GM23338 (cell line): ENCODE measurements at regions not wholly inside any gene's neighbourhood (a gene's known extent, or its start where the extent isn't known, plus 50 kb on each side); places are given as distances from the start of the nearest gene placed in this dataset.

Experiments used
- ATAC-seq: fragments of 200-7000 bp; cut with Tn5 transposase; 3 replicates; pipeline ENCODE4 v1.9.1; 2020
- DNase-seq: peaks from one replicate; pipeline ENCODE4 v3.0.0-alpha.2; 2015; ENCODE audit warnings: low spot score
- H2AFZ ChIP-seq: fragments of 200-600 bp; sonication (generic); 2 replicates; pipeline ENCODE4 v1.8.0; 2016; ENCODE audit warnings: antibody characterized with exemption, mild to moderate bottlenecking, moderate library complexity
- H3F3A ChIP-seq: fragments of 200-600 bp; sonication (generic); replicated peaks from 2 replicates; pipeline ENCODE4 v1.8.0; 2017; ENCODE audit warnings: antibody characterized with exemption, mixed run types, low read depth
- H3K27ac ChIP-seq: fragments of 200-600 bp; sonication (generic); 2 replicates; pipeline ENCODE4 v1.6.1; 2016; ENCODE audit warnings: low read depth
- H3K27me3 ChIP-seq: fragments of 200-600 bp; sonication (generic); 2 replicates; pipeline ENCODE4 v1.8.0; 2016; ENCODE audit warnings: mild to moderate bottlenecking, mixed run types, moderate library complexity; ENCODE audit not compliant: insufficient read depth
- H3K36me3 ChIP-seq: fragments of 200-600 bp; sonication (generic); 2 replicates; pipeline ENCODE4 v1.8.0; 2016; ENCODE audit warnings: mild to moderate bottlenecking; ENCODE audit not compliant: insufficient read depth
- H3K4me1 ChIP-seq: fragments of 200-600 bp; sonication (generic); 2 replicates; pipeline ENCODE4 v1.8.0; 2016; ENCODE audit warnings: mild to moderate bottlenecking, moderate library complexity; ENCODE audit not compliant: insufficient read depth
- H3K4me2 ChIP-seq: fragments of 200-600 bp; sonication (generic); 2 replicates; pipeline ENCODE4 v1.7.1; 2017; ENCODE audit warnings: mixed run types
- H3K4me3 ChIP-seq: fragments of 200-600 bp; sonication (generic); 2 replicates; pipeline ENCODE4 v1.6.1; 2016; ENCODE audit warnings: mixed run types
- H3K79me2 ChIP-seq: fragments of 200-600 bp; sonication (generic); replicated peaks from 2 replicates; pipeline ENCODE4 v1.8.0; 2017; ENCODE audit warnings: mild to moderate bottlenecking; ENCODE audit not compliant: insufficient read depth
- H3K9me2 ChIP-seq: fragments of 200-600 bp; sonication (generic); 2 replicates; pipeline ENCODE4 v1.8.0; 2017; ENCODE audit not compliant: insufficient read depth
- H4K20me1 ChIP-seq: fragments of 200-600 bp; sonication (generic); replicated peaks from 2 replicates; pipeline ENCODE4 v1.8.0; 2017; ENCODE audit warnings: mild to moderate bottlenecking; ENCODE audit not compliant: insufficient read depth
- H3K27ac Mint-ChIP-seq: 2 replicates; pipeline ENCODE4 v1.8.0; 2020; ENCODE audit warnings: inconsistent platforms, mild to moderate bottlenecking, moderate library complexity, mixed read lengths
- H3K27me3 Mint-ChIP-seq: 3 replicates; pipeline ENCODE4 v1.8.0; 2022; ENCODE audit warnings: low read depth, mild to moderate bottlenecking, moderate library complexity, mixed read lengths, inconsistent platforms; ENCODE audit not compliant: insufficient read depth, poor library complexity
- H3K36me3 Mint-ChIP-seq: 3 replicates; pipeline ENCODE4 v1.8.0; 2021; ENCODE audit warnings: low read depth, mild to moderate bottlenecking, inconsistent platforms, moderate library complexity, mixed read lengths
- H3K4me1 Mint-ChIP-seq: 3 replicates; pipeline ENCODE4 v1.8.0; 2020; ENCODE audit warnings: mild to moderate bottlenecking, inconsistent platforms, mixed read lengths
- H3K4me3 Mint-ChIP-seq: 3 replicates; pipeline ENCODE4 v1.8.0; 2021; ENCODE audit warnings: moderate library complexity, mild to moderate bottlenecking, inconsistent platforms, mixed read lengths
- H3K9me3 Mint-ChIP-seq: 3 replicates; pipeline ENCODE4 v1.8.0; 2020; ENCODE audit warnings: moderate library complexity, mild to moderate bottlenecking, inconsistent platforms, mixed read lengths
- CREB1 ChIP-seq: fragments of 250-450 bp; sonication (Bioruptor Pico); IDR thresholded peaks from 2 replicates; pipeline ENCODE4 v1.5.0; 2020; ENCODE audit warnings: low read depth, mild to moderate bottlenecking, moderate library complexity
- CTCF ChIP-seq, 2 experiments: fragments of 200-600 bp in 1 of 2; sonication (generic) in 1 of 2; conservative IDR thresholded peaks; 2 replicates each; pipeline versions ENCODE4 v1.5.1 to v1.6.1; 2016 to 2017; ENCODE audit warnings: antibody characterized with exemption in 2 of 2, low read depth in 2 of 2, mild to moderate bottlenecking in 2 of 2, moderate library complexity in 1 of 2
- EZH2 ChIP-seq: fragments of 200-600 bp; sonication (generic); IDR thresholded peaks from one replicate; pipeline ENCODE4 v1.8.0; 2017; ENCODE audit warnings: antibody characterized with exemption, mild to moderate bottlenecking, low read depth; ENCODE audit not compliant: unreplicated experiment
- EZH2phosphoT487 ChIP-seq: fragments of 200-600 bp; sonication (generic); IDR thresholded peaks from one replicate; pipeline ENCODE4 v1.8.1; 2018; ENCODE audit warnings: antibody characterized with exemption; ENCODE audit not compliant: unreplicated experiment
- NANOG ChIP-seq: IDR thresholded peaks from 2 replicates; pipeline ENCODE4 v1.6.1; 2016; ENCODE audit warnings: antibody characterized with exemption, borderline replicate concordance
- POLR2AphosphoS5 ChIP-seq: IDR thresholded peaks from 2 replicates; pipeline ENCODE4 v1.6.1; 2016; ENCODE audit warnings: antibody characterized with exemption, low read depth
- REST ChIP-seq: IDR thresholded peaks from one replicate; pipeline ENCODE4 v1.6.1; 2018; ENCODE audit warnings: antibody characterized with exemption; ENCODE audit not compliant: unreplicated experiment
- STAT1 ChIP-seq: IDR thresholded peaks from one replicate; pipeline ENCODE4 v1.6.1; 2016; ENCODE audit warnings: antibody characterized with exemption; ENCODE audit not compliant: unreplicated experiment
- ZNF114 ChIP-seq: fragments of 250-450 bp; sonication (Bioruptor Pico); IDR thresholded peaks from 2 replicates; pipeline ENCODE4 v1.5.0; 2020; ENCODE audit warnings: mild to moderate bottlenecking, moderate library complexity
- ZNF331 ChIP-seq: fragments of 250-450 bp; sonication (Bioruptor Pico); IDR thresholded peaks from 2 replicates; pipeline ENCODE4 v1.5.0; 2020; ENCODE audit warnings: low read depth, mild to moderate bottlenecking, moderate library complexity
- ZNF462 ChIP-seq: fragments of 250-450 bp; sonication (Bioruptor Pico); IDR thresholded peaks from 2 replicates; pipeline ENCODE4 v1.5.0; 2020; ENCODE audit warnings: mild to moderate bottlenecking, moderate library complexity
- TF ChIP-seq, protein P1 (sequence below): IDR thresholded peaks from 2 replicates; pipeline ENCODE4 v1.6.1; 2016; ENCODE audit warnings: antibody characterized with exemption

GRCh38 chr3:98978068-98978811 lies 76.7 kb upstream of the DCBLD2 start:
- Histone ChIP-seq H3K36me3 (no peaks in the 10 kb centered on the region; the same call in 1 of the 2 replicates), H3K27me3 (no peaks in the 10 kb centered on the region), H3K4me1 (no peaks in the 10 kb centered on the region), H3K27ac (no peak overlapping the region), H2AFZ (no peak overlapping the region), H4K20me1 (no peaks in the 10 kb centered on the region), H3K4me3 (no peak overlapping the region), H3K79me2 (no peaks in the 10 kb centered on the region), H3K9me2 (0 out of 2 replicates have a peak, but pooled peaks cover 3% of the 10 kb centered on the region), H3F3A (no peaks in the 10 kb centered on the region), H3K4me2 (no peak overlapping the region)
- no peaks in the 10 kb centered on the region for H3K9me3 Mint-ChIP-seq
- peaks cover 6% of the 10 kb centered on the region; the same call in 2 of the 3 replicates for H3K4me1 Mint-ChIP-seq
- no peaks in the 10 kb centered on the region for H3K27me3 Mint-ChIP-seq
- no peaks in the 10 kb centered on the region for H3K36me3 Mint-ChIP-seq
- no peak for TF ChIP-seq ZNF114 (CRISPR knock-in tag)
- TF ChIP-seq NANOG: no peak
- TF ChIP-seq ZNF462 (CRISPR knock-in tag): no peak
- no peak for TF ChIP-seq EZH2phosphoT487
- TF ChIP-seq STAT1: no peak
- TF ChIP-seq CREB1 (CRISPR knock-in tag): no peak
- TF ChIP-seq CTCF (conservative IDR thresholded peaks at IDR 0.05; ENCODE audit: low read depth in 2 of 2): no peak
- no peak for TF ChIP-seq EZH2
- TF ChIP-seq REST: no peak
- TF ChIP-seq POLR2AphosphoS5: no peak
- no peak for TF ChIP-seq ZNF331
- TF ChIP-seq, protein P1, sequence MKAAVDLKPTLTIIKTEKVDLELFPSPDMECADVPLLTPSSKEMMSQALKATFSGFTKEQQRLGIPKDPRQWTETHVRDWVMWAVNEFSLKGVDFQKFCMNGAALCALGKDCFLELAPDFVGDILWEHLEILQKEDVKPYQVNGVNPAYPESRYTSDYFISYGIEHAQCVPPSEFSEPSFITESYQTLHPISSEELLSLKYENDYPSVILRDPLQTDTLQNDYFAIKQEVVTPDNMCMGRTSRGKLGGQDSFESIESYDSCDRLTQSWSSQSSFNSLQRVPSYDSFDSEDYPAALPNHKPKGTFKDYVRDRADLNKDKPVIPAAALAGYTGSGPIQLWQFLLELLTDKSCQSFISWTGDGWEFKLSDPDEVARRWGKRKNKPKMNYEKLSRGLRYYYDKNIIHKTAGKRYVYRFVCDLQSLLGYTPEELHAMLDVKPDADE: no peak
- no peak for DNase-seq
- H3K27ac Mint-ChIP-seq: no peak overlapping the region
- ATAC-seq: no peak
- H3K4me3 Mint-ChIP-seq: no peak overlapping the region
